NT2/D1 (cell line): ENCODE measurements at regions not wholly inside any gene's neighbourhood (a gene's known extent, or its start where the extent isn't known, plus 50 kb on each side); places are given as distances from the start of the nearest gene placed in this dataset.

Experiments used
- YY1 ChIP-seq: IDR thresholded peaks from 2 replicates; pipeline ENCODE4 v1.6.1; 2011; ENCODE audit not compliant: insufficient read length, insufficient read depth
- ZNF274 ChIP-seq: IDR thresholded peaks from 2 replicates; pipeline ENCODE4 v1.6.1; 2011; ENCODE audit warnings: mild to moderate bottlenecking, low read depth, low read length

- TF ChIP-seq YY1 = no peak
- no peak for TF ChIP-seq ZNF274
These were observed 332.6 kb downstream of the SLC16A7 start for GRCh38 chr12:59928416-59928815.
